Upper lobe of left lung (tissue), 6 donors: ENCODE measurements at regions not wholly inside any gene's neighbourhood (a gene's known extent, or its start where the extent isn't known, plus 50 kb on each side); places are given as distances from the start of the nearest gene placed in this dataset.

Experiments
- ATAC-seq, 2 donors: fragments of 200-7000 bp; cut with Tn5 transposase; one replicate each; pipeline ENCODE4 v1.9.1; 2022; ENCODE audit warnings: mild to moderate bottlenecking in 2 of 2, moderate library complexity in 2 of 2; ENCODE audit not compliant: low FRiP score in 2 of 2
- DNase-seq, 2 donors: peaks; one replicate each; pipeline ENCODE4 v3.0.0-alpha.2; 2019 to 2020
- H3K27ac ChIP-seq, 4 donors: fragments of 200-600 bp; sonication (generic); one replicate each; pipeline ENCODE4 v1.5.1; 2016 to 2019
- H3K27me3 ChIP-seq, 4 donors: fragments of 200-600 bp; sonication (generic); one replicate each; pipeline ENCODE4 v1.5.1; 2017 to 2019
- H3K36me3 ChIP-seq, 4 donors: fragments of 200-600 bp; sonication (generic); one replicate each; pipeline ENCODE4 v1.5.1; 2016 to 2019
- H3K4me1 ChIP-seq, 4 donors: fragments of 200-600 bp; sonication (generic); one replicate each; pipeline ENCODE4 v1.5.1; 2018 to 2019
- H3K4me3 ChIP-seq, 4 donors: fragments of 200-600 bp; sonication (generic); one replicate each; pipeline ENCODE4 v1.5.1; 2017 to 2019; ENCODE audit warnings: mild to moderate bottlenecking in 2 of 4, moderate library complexity in 1 of 4
- H3K9me3 ChIP-seq, 4 donors: fragments of 200-600 bp; sonication (generic); one replicate each; pipeline ENCODE4 v1.5.1; 2018 to 2019
- CTCF ChIP-seq, 6 experiments: fragments of 450-650 bp in 4 of 6; fragments of 200-600 bp in 2 of 6; sonication (generic) in 2 of 6; IDR thresholded peaks; one replicate each; pipeline ENCODE4 v1.5.1; 2016 to 2019; ENCODE audit warnings: antibody characterized with exemption in 6 of 6
- EP300 ChIP-seq, 4 donors: sonication (generic); formaldehyde crosslinking; IDR thresholded peaks; one replicate each; pipeline ENCODE4 v1.5.1; 2017; ENCODE audit warnings: antibody characterized with exemption in 4 of 4, control low read depth in 2 of 4
- POLR2A ChIP-seq, 4 donors: fragments of 450-650 bp; IDR thresholded peaks; one replicate each; pipeline ENCODE4 v1.5.1; 2016 to 2017; ENCODE audit warnings: antibody characterized with exemption in 4 of 4, mild to moderate bottlenecking in 2 of 4
- POLR2AphosphoS5 ChIP-seq, 2 donors: sonication (generic); formaldehyde crosslinking; IDR thresholded peaks; one replicate each; pipeline ENCODE4 v1.5.1; 2017; ENCODE audit warnings: antibody characterized with exemption in 2 of 2
- WGBS, 2 donors: methylation state at CpG; one replicate each; pipeline ENCODE4 v1.1.5; 2017 to 2018; 5-methylcytosine and 5-hydroxymethylcytosine counted together
- donor health status: DM: no; HTN: no; CAD: no; lungs with moderate emphysema.
- donor health status: DM: no; HTN: yes; CAD: no; lungs with severe emphysema.

GRCh38 chr3:3605226-3605625 is 194.0 kb upstream of the LRRN1 start:
- ATAC-seq (peak in 1 of 2 donors; percentile 36), DNase-seq (no peak)
- H3K27ac ChIP-seq, result no peak overlapping the region
- H3K36me3 ChIP-seq, result no peaks in the 10 kb centered on the region
- WGBS, 2 donors, result 85 to 88% methylated on average over 3 of the region's 3 CpGs
- H3K9me3 ChIP-seq, result no peaks in the 10 kb centered on the region
- TF ChIP-seq POLR2A (IDR thresholded peaks at IDR 0.05), result no peak
- no peak for TF ChIP-seq POLR2AphosphoS5 (IDR thresholded peaks at IDR 0.05)
- TF ChIP-seq CTCF (IDR thresholded peaks at IDR 0.05), result no peak
- no peak for TF ChIP-seq EP300 (IDR thresholded peaks at IDR 0.05)
- H3K27me3 ChIP-seq, result no peaks in the 10 kb centered on the region
- no peak overlapping the region for H3K4me3 ChIP-seq
- no peaks in the 10 kb centered on the region for H3K4me1 ChIP-seq

- no peaks in the 10 kb centered on the region for H3K9me3 ChIP-seq
- ATAC-seq (no peak), DNase-seq (no peak)
- H3K36me3 ChIP-seq, result no peaks in the 10 kb centered on the region
- H3K27ac ChIP-seq, result no peak overlapping the region
- no peaks in the 10 kb centered on the region for H3K4me1 ChIP-seq
- TF ChIP-seq POLR2AphosphoS5 (IDR thresholded peaks at IDR 0.05), result no peak
- TF ChIP-seq POLR2A (IDR thresholded peaks at IDR 0.05), result no peak
- TF ChIP-seq EP300 (IDR thresholded peaks at IDR 0.05), result no peak
- no peak for TF ChIP-seq CTCF (IDR thresholded peaks at IDR 0.05)
- H3K27me3 ChIP-seq, result no peaks in the 10 kb centered on the region
- 94 to 95% methylated on average over 4 of the region's 4 CpGs for WGBS, 2 donors
- no peak overlapping the region for H3K4me3 ChIP-seq
Measured at GRCh38 chr3:3603351-3603750, 195.9 kb upstream of the LRRN1 start.

- TF ChIP-seq POLR2AphosphoS5 (IDR thresholded peaks at IDR 0.05) (no peak), POLR2A (IDR thresholded peaks at IDR 0.05) (no peak), CTCF (IDR thresholded peaks at IDR 0.05) (no peak), EP300 (IDR thresholded peaks at IDR 0.05) (no peak)
- DNase-seq, result no peak
- H3K4me3 ChIP-seq, result no peak overlapping the region
- no peak overlapping the region for H3K27ac ChIP-seq
- 69 to 80% methylated on average over 3 of the region's 3 CpGs for WGBS, 2 donors
- peak in 1 of 2 donors; percentile 57 for ATAC-seq
- H3K9me3 ChIP-seq, result no peaks in the 10 kb centered on the region
- no peaks in the 10 kb centered on the region for H3K27me3 ChIP-seq
- H3K4me1 ChIP-seq, result no peaks in the 10 kb centered on the region
- no peaks in the 10 kb centered on the region for H3K36me3 ChIP-seq
Measured at GRCh38 chr3:3600665-3601340, 198.4 kb upstream of the LRRN1 start.

- no peaks in the 10 kb centered on the region for H3K4me1 ChIP-seq
- ATAC-seq, result no peak
- no peak overlapping the region for H3K27ac ChIP-seq
- 88 to 93% methylated on average over 2 of the region's 2 CpGs for WGBS, 2 donors
- no peaks in the 10 kb centered on the region for H3K36me3 ChIP-seq
- TF ChIP-seq EP300 (IDR thresholded peaks at IDR 0.05) (no peak), CTCF (IDR thresholded peaks at IDR 0.05) (no peak), POLR2A (IDR thresholded peaks at IDR 0.05) (no peak), POLR2AphosphoS5 (IDR thresholded peaks at IDR 0.05) (no peak)
- no peaks in the 10 kb centered on the region for H3K27me3 ChIP-seq
- DNase-seq, result no peak
- no peak overlapping the region for H3K4me3 ChIP-seq
- no peaks in the 10 kb centered on the region for H3K9me3 ChIP-seq
Measured at GRCh38 chr3:3599016-3599415, 200.2 kb upstream of the LRRN1 start.

- TF ChIP-seq POLR2A (IDR thresholded peaks at IDR 0.05), result no peak
- no peak for TF ChIP-seq CTCF (IDR thresholded peaks at IDR 0.05)
- TF ChIP-seq POLR2AphosphoS5 (IDR thresholded peaks at IDR 0.05), result no peak
- no peak for TF ChIP-seq EP300 (IDR thresholded peaks at IDR 0.05)
- WGBS, 2 donors, result 84 to 91% methylated on average over 3 of the region's 3 CpGs
- no peak for ATAC-seq
- Histone ChIP-seq H3K4me1 (no peaks in the 10 kb centered on the region), H3K9me3 (no peaks in the 10 kb centered on the region), H3K36me3 (no peaks in the 10 kb centered on the region), H3K27ac (no peak overlapping the region), H3K27me3 (no peaks in the 10 kb centered on the region), H3K4me3 (no peak overlapping the region)
- no peak for DNase-seq
Measured at GRCh38 chr3:3594986-3595385, 204.2 kb upstream of the LRRN1 start.
